Ammon's horn (tissue), 1 donor: ENCODE measurements at regions not wholly inside any gene's neighbourhood (a gene's known extent, or its start where the extent isn't known, plus 50 kb on each side); places are given as distances from the start of the nearest gene placed in this dataset.
A peak's percentile ranks its signal among the peaks of the same experiment; 100 is the strongest.

Source experiments
- DNase-seq: peaks from one replicate; pipeline ENCODE4 v3.0.0-alpha.2; 2016; ENCODE audit warnings: low spot score

DNA sequence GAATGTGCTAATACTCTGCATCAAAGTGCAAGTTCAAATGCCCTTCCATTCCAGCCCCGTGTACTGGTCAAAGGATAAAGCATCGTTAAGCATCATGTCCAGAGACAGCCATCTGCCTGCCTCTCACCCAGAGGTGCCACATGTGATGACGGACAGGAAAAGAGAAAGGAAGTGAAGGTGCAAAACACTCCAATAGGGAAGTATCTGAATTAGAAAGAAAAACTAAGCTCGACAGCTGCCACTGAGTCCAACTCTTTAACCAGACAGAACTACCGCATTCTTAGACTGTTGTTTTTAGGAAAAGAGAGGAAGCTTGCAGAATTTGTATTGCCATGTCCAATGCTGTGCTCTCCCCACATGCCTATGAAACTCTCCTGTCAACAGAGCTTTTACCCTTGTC, 465.0 kb upstream of the SOX5 start:
- DNase-seq: no peak

DNA sequence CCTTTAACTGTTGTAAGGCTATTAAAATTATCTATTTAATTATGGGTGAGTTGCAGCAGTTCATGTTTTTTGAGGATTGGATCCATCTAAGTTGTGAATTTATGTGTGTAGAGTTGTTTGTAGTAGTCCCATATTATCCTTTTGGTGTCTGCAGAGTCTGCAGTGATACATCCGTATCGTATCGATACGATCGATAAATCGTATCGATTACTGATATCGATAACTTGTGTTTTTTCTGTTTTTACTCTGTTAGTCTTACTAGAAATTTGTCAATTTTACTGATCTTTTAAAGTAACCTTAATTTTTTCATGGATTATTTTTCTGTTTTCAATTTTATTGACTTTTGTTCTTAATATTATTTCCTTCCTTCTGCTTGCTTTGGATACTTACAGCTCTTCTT, 462.5 kb upstream of the SOX5 start:
- DNase-seq: no peak

DNA sequence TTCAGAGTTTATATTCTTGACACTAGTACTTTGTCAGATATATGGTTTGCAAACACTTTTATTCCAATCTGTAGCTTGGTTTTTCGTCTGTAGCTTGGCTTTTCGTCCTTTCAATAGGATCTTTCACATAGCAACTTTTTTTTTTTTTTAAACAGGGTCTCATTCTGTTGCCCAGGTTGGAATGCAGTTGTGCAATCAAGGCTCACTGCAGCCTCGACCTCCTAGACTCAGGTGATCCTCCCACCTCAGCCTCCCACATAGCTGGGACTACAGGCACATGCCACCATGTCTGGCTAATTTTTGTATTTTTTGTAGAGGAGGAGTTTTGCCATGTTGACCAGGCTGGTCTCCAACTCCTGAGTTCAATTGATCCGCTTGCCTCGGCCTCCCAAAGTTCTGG, 460.4 kb upstream of the SOX5 start:
- no peak for DNase-seq

DNA sequence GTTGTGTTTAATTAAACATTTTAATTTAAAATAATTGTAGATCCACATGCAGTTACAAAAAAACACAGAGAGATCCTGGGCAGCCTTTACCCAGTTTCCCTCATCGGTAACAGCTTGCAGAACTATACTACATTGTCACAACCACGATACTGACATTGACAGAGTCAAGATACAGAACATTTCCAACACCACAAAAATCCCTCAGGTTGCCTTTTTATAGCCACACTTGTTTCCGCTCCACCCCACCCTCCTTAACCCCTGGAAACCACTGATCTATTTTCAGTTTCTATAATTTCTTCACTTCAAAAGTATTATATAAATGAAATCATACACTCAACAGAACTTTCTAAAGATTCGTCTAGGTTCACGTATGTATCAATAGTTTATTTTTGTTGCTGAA, 458.8 kb upstream of the SOX5 start:
- no peak for DNase-seq

DNA sequence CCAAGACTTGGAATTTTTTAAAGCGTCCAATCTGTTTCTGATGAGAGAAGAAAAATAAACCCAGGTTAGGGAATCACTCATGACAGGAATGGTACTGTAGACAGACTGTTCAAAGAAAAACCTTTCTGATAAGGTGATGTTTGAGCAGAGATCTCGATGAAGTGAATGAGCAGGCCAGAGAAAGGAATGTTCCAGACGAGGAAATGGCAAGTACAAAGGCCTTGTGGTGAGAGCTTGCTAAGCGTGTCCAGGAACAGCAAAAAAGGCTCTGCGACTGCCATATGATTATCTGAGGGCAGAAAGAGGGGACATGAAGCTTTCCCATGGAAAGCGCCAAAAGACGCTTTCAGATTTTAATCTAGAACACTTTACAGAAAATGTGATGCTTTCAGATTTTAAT, 458.4 kb upstream of the SOX5 start:
- DNase-seq: no peak

DNA sequence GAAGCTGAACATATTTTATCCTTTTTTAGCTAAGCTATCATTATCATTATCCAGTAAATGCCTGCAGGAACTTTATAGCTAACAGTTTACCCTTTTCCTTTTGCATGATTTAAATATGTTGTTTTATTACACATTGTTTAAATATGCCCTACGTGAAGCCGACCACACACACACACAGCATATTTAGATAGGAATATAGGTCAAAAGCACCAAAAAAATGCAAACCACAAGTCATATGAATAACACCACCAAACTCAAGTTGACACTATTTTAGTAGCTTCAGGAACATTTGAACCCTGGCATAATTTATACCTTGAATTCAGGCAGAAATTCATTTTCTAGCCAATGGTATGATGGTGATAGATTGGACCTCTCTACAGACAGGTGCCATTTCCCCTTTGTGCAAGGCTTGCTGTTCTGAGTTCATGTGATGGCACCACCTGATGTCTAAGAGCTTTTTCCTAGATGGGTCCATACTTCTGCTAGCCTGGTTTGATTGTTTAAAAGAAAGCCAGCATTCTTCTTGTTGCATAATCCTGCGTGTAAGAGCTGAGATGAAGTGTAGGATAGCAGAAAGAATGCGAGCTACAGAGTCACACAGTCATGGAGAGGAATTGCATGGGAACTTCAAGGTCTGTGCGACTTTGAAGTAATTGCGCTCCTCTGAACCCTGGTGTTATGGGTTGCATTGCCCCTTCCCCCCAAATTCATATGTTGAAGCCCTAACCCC, 454.8 kb upstream of the SOX5 start:
- DNase-seq: no peak

DNA sequence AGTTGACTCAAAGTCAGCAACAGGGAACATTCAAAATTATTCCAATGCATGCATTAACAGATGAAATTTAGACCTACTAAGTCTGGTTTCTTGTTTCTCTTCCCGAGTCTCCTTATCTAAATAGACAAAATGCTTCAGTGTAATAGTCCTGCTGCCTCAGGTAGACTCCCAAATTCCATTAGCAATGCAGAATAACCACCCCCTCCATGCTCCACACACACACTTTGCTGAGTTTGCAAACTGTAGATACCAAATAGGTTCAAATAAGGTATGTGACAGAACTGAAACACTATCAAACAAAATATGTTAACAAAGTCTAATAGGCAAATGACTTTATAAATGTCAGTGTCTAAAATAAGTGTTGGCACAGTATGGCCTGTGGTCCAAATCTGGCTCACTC, 451.1 kb upstream of the SOX5 start:
- DNase-seq: no peak

DNA sequence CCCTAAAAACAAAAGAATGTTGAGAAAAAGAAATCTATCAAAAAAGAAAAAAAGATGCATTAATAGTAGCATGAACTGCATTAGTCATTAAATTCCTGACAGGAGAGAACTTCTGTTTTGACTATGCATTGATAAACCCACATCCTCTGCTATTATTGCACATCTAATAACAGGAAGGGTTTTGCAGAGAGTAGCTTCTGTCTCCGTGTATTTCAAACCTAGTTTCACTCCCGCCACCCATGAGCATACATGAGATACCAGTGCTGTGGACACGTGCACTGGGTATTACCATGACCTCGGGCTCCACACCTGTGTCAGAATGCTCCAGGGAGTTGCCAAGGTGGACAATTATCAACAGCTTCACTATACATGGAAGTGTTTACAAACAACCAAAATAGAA, 449.1 kb upstream of the SOX5 start:
- DNase-seq: no peak

DNA sequence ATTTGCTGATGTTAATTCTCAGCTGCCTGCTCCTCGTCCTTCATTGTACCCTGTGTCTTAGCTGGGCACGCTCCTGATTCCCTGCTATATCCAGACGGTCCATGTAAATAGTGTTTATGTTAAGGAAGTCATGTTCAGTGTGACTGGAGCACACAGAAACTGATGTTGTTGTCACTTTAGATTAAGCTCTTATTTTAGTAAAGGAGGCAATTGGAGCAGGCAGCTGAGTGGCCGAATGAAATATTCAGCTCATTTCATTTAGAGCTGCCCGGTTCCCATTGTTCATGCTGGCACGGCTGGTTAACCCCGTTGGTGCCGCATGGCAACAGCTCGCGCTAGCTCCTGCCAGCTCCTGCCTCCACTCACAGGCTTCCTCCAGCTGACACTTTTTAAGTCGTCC, 446.8 kb upstream of the SOX5 start:
- peak; percentile 60 for DNase-seq

DNA sequence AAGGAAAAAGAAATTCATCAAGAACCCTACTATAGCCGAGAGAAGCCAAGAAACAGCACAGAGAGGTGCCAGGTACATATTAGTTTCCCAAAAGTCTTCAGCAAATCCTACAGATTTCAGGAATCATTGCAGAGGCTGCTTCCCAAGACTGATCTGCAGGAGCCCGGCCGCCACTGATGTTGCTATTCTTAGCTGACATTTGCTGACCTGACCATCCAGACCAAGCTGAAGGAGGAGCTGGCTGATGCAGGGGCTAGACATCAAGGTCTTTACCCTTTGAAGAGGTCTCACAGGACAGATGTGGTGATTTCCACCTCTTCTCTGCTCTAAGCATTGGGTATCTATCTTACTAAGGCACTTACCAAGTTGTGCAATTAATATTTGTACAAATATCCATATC, 444.8 kb upstream of the SOX5 start:
- no peak for DNase-seq

DNA sequence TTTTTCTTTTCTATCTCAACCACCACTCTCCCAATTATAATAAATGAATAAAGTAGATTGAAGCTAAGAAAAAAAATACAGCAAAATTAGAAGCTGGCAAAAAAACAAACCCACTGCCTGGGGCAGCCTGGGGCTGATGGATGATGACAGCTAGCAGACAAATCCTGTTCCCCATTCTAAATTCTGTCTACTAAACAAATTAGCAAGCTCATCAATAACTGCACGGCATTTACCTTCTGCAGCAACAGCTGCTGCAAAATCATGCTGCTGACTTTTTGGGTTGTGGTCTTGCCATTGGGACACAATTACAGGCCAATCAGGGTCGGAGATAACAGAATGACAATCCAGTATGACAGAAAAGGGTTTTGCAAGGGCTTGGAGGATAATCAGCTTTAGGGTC, 443.6 kb upstream of the SOX5 start:
- no peak for DNase-seq

DNA sequence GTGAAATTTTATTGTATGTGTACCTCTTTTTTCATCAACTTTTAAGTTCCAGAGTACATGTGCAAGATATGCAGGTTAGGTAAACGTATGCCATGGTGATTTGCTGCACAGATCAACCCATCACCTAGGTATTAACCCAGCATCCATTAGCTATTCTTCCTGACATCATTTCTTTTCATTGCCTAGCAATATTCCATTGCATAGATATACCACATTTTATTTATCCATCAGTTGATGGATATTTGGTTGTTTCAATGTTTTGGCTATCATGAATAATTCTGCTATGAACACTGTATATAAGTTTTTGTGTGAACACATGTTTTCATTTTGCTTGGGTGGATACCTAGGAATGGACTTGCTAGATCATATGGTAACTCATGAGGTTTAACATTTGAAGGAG, 439.9 kb upstream of the SOX5 start:
- DNase-seq: no peak

DNA sequence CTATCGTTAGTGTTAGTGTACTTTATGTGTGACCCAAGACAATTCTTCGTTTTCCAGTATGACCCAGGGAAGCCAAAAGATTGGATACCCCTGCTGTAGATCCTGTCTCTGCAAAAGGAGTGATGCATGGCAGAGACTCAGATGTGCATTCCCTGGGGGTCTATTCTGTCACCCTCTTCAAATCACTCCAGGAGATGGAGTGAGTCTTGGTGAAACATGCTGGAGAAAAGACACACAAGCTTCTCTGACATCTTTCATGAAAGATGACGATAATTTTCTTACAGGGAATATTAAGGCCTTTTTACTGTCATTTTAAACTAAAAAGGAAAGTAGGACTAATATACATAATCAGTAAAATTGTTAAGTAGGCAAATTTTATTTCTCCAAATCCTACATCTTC, 437.9 kb upstream of the SOX5 start:
- DNase-seq: no peak

DNA sequence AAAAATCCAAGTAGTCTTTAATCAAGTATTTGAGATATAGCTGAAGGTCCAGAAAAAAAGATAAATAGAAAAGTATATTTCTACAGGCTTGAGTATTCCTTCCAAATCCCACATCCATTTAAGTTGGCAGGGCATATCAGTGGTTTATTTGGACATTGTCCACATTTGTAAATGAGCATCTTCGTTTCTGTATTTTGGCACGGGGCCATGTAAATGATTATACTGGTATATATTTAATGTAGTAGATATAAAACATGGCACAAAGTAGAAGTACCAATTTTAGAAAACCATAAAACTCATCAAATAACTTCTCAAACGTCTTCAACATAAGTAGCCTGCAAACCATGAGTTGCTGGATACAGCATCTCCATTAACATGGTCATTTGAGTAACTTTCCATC, 437.4 kb upstream of the SOX5 start:
- DNase-seq: no peak

DNA sequence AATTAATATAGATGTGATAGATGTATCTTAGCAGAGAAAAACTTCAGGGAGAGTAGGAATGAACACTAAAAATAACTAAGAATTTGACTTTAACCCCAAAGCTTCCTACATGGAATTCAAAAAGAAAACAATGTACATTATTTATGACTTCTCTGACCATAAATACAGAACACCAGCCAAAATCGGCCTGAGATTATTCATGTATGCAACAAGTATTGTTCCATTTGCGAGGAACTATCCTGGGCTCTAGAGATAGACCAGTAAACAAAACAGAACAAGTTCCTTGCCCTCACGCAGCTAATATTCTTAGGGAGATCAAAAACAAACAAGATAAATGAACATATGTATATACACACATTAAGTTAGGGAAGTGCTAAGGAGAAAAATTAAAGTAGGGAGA, 432.3 kb upstream of the SOX5 start:
- DNase-seq: no peak

DNA sequence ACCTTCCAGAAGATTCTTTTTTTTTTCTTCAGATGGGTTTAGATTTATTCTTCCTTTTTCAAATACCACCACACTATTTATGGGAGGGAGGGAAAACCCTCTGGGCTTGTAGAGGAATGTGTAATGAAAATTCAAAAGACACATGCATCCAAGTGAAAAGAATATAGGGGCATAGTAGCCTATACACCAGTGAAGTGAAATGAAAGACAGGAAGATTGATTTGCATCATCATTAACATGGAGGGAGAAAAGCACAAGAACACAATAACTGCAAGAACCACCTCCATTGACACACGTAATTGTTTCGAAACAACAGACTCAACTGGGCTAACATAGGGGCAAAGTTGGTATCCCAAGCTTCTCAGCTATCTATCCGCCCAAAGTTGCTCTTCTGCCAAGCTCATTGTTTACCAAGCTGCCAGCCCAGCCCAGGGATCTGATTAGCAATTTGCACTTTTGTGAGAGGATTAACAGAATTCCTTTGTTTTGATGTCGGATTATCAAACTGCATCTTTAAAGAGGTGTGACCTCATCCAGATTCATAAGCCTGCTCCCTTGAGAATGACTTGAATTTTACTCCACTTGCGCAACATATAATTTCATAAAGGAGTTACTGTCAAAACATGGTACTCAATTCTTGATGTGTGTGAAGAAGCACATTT, 430.5 kb upstream of the SOX5 start:
- DNase-seq: no peak

DNA sequence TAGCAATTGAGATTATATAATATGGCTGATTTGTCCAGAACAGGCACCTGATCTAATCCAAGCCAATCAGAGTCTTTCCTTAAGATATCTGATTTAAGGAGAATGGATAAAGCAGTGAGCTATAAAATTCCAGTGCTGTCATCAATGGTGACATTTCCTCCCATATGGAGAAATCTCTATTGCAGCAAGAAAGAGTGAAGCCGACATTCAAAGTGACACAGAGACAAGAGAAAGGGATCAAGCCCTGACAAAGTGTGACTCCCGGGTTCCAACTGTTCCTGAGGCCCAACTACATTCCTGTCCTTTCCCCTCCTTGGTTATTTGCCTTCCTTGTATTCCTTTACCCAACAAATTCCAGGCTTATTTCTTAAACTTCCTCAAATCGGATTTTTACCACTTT, 430.0 kb upstream of the SOX5 start:
- no peak for DNase-seq

DNA sequence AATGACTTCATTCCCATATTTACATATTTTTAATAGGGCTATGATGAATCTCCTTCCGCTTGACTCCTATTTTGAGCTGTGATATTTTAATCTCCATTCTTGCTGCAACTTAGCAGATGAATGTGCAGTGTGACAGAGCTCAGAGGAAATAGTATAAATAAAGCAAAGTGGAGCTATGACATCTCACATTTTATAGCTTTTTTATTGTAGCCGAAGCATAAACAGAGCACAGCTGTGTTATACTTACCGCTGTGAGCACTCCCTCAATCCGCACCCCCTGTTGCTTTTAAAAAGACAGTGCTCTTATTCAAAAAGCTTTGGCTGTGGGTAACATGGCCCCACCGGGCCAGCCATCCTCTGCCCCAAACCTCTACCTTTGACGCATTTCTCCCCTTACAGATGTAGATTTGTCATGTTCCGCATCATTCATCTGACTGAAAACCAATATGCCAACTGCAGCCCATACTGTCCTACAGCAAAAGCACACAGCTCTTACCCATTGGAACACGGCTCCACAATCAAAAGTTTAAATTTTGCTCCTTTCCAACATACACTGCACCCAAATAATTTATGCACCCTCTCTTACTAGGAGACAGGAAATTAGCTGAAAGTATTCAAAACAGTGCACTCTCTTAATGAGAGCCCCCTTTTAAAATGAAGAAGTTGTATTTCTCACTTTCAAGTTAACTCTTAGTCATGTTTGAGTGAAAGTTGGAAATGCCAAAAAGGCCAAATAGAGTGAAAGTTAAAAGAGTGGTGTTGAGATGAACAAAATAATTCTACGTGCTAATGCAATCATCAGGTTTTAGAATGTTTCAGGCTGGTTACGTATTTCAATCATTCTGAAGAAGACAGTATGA, 429.3 kb upstream of the SOX5 start:
- DNase-seq: no peak

DNA sequence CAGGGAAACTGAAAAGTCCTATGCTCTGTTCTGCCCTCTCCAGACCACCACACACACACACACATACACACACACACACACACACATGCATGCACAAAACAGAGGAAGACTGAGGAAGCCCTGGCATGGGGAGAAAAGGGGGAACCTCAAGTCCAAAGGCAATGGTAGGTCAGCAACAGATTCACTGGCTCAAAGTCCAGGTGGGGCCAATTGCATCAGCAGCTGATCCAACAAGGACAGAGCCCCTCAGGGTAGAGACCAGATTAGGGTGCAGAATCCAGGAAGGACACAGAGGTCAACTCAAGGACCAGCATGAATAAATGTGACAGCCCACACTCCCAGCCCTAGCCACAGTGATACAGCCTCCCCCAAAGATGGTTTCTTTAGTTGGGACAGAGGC, 425.0 kb upstream of the SOX5 start:
- no peak for DNase-seq

DNA sequence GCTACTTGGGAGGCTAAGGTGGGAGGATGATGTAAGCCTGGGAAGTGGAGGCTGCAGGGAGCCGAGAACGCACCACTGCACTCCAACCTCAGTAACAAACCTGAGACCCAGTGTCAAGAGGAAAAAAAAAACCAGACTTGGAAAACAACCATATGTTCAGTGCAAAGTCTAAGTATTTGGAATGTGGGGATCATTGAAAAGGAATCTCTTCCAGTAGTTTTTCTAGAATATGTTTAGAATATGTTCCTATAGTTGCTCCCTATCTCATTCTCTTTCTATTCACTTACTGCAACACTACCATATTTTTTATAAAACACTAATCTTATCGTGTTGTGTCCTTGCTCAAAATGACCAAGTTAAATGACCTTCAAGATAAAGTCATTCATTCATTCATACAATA, 423.5 kb upstream of the SOX5 start:
- no peak for DNase-seq

DNA sequence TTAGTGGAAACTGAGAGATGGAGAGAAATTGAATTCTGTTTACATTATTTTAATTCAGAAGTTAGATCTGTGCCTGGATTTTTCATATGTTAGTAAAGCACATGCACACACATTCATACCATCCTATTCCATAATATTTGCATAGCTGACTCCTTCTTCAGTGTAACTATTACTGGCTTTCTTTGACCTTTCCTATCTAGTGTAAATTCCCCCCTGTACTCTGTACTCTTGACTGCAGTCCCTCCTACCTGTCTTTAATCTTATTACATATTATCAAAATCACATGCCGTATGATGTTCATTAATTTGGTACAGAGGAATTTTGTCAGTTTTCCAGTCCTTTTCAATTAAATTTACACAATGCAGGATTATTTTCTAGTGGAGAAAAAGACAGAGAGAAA, 417.0 kb upstream of the SOX5 start:
- DNase-seq: no peak

DNA sequence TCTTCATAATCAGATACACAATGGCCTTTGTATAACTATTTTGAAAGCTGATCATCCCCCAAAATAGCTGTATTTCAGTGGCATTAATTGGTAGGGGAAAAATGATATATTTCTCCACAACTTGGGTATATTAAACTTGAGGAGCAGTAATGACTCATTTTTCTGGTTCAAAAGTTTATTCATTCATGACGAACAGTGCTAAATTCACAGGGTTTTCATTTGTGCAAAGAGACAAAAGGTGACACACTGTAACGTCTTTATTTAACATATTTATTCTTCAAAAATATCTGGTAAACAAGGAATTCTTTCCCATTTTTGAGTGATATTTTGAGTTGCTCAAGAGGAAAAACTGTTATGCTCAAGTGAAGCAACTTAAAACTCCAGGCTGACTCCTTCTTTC, 415.5 kb upstream of the SOX5 start:
- no peak for DNase-seq

DNA sequence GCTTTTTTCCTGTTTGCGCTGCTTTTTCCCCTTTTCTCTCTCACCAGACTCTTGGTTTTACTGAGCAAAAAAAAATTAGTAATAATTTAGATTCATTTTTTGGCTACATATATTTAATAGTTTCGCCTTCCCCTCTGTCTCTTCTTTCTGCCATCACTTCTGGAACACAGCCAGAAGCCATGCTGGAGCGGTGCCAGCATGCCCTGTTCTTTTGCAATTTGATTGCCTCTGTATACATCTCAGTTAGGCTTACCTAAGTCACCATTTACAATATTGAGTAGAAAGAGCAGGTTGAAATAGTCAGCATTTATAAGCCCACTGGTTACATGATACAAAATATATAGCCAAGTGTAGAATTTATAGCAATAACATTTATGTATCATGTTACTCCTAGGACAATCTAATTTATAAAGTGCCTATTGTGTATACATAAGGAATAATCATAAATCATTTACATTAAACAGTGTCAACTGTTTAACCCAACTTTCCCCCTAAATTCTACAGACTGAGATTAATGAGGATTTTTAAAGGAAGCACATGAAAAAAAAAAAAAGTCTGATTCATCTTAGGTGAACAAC, 413.8 kb upstream of the SOX5 start:
- no peak for DNase-seq
